ENCODE measurements at regions not wholly inside any gene's neighbourhood (a gene's known extent, or its start where the extent isn't known, plus 50 kb on each side); places are given as distances from the start of the nearest gene placed in this dataset.

DNA sequence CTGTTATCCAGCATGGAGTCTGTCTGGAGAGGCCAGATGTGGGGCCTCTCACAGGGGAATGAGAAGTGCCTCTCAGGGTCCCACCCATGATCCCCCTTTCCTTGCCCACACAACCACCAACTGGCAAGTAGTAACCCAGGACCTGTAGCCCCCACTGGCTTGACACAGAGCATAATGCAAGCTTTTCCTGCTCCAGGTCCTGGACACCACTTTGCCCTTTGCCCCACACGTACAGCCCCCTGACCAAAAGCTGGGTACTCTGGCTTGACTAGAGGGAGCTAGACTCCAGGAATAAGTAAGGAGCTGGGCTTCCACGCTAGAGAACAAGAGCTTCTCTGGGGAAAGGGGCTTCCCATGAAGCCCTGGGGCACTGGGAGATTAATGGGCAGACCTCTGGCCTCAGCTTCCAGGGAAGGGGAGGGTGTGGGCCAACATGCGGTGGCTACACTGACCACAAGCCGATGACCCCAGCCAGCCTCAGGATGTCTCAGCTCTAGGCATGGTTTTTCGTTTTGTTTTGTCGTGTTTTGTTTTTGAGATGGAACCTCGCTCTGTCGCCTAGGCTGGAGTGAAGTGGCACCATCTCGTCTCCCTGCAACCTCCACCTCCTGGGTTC is 109.5 kb downstream of the C9orf50 start:
- TF ChIP-seq TCF4 (CRISPR knock-in tag; IDR thresholded peaks at IDR 0.05; ENCODE audit: borderline replicate concordance), result no peak
- TF ChIP-seq, protein P1, sequence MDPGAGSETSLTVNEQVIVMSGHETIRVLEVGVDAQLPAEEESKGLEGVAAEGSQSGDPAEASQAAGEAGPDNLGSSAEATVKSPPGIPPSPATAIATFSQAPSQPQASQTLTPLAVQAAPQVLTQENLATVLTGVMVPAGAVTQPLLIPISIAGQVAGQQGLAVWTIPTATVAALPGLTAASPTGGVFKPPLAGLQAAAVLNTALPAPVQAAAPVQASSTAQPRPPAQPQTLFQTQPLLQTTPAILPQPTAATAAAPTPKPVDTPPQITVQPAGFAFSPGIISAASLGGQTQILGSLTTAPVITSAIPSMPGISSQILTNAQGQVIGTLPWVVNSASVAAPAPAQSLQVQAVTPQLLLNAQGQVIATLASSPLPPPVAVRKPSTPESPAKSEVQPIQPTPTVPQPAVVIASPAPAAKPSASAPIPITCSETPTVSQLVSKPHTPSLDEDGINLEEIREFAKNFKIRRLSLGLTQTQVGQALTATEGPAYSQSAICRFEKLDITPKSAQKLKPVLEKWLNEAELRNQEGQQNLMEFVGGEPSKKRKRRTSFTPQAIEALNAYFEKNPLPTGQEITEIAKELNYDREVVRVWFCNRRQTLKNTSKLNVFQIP (CRISPR knock-in tag; IDR thresholded peaks at IDR 0.05; ENCODE audit: borderline replicate concordance, low read depth), result no peak
- no peak for ATAC-seq

DNA sequence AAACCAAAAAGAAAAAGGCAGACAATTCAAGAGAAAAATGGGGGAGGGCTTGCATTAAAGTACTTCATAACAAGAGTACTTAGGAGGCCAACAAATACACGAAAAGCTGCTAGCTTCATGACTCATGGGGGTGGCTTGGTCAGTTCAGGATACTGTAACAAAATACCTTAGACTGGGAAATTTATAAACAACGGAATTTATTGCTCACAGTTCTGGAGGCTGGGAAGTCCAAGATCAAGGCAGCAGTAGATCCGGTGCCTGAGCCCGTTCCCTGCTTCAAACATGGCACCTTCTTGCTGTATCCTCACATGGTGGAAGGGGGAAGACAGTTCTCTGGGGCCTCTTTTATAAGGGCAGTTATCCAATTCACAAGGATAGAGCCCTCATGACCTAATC is 111.4 kb downstream of the C9orf50 start:
- TF ChIP-seq OSR1 (CRISPR knock-in tag; IDR thresholded peaks at IDR 0.05), result no peak
- TF ChIP-seq ZFP30 (CRISPR knock-in tag; IDR thresholded peaks at IDR 0.05), result no peak
- TF ChIP-seq PPARA (CRISPR knock-in tag; IDR thresholded peaks at IDR 0.05; ENCODE audit: borderline replicate concordance), result no peak
- TF ChIP-seq ESRRG (CRISPR knock-in tag; IDR thresholded peaks at IDR 0.05), result no peak
- TF ChIP-seq, protein P2, sequence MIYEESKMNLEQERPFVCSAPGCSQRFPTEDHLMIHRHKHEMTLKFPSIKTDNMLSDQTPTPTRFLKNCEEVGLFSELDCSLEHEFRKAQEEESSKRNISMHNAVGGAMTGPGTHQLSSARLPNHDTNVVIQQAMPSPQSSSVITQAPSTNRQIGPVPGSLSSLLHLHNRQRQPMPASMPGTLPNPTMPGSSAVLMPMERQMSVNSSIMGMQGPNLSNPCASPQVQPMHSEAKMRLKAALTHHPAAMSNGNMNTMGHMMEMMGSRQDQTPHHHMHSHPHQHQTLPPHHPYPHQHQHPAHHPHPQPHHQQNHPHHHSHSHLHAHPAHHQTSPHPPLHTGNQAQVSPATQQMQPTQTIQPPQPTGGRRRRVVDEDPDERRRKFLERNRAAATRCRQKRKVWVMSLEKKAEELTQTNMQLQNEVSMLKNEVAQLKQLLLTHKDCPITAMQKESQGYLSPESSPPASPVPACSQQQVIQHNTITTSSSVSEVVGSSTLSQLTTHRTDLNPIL (CRISPR knock-in tag; IDR thresholded peaks at IDR 0.05; ENCODE audit: low read depth), result no peak
- TF ChIP-seq ZNF8 (CRISPR knock-in tag; IDR thresholded peaks at IDR 0.05), result no peak
- no peak for TF ChIP-seq ARNTL (CRISPR knock-in tag; IDR thresholded peaks at IDR 0.05; ENCODE audit: borderline replicate concordance, low read depth)
- TF ChIP-seq ZNF70 (CRISPR knock-in tag; IDR thresholded peaks at IDR 0.05), result no peak
- TF ChIP-seq CSDC2 (CRISPR knock-in tag; IDR thresholded peaks at IDR 0.05), result no peak
- TF ChIP-seq TCF4 (CRISPR knock-in tag; IDR thresholded peaks at IDR 0.05; ENCODE audit: borderline replicate concordance), result no peak
- TF ChIP-seq ZC3H10 (CRISPR knock-in tag; IDR thresholded peaks at IDR 0.05), result no peak
- TF ChIP-seq ISL1 (CRISPR knock-in tag; IDR thresholded peaks at IDR 0.05), result no peak
- TF ChIP-seq, protein P3, sequence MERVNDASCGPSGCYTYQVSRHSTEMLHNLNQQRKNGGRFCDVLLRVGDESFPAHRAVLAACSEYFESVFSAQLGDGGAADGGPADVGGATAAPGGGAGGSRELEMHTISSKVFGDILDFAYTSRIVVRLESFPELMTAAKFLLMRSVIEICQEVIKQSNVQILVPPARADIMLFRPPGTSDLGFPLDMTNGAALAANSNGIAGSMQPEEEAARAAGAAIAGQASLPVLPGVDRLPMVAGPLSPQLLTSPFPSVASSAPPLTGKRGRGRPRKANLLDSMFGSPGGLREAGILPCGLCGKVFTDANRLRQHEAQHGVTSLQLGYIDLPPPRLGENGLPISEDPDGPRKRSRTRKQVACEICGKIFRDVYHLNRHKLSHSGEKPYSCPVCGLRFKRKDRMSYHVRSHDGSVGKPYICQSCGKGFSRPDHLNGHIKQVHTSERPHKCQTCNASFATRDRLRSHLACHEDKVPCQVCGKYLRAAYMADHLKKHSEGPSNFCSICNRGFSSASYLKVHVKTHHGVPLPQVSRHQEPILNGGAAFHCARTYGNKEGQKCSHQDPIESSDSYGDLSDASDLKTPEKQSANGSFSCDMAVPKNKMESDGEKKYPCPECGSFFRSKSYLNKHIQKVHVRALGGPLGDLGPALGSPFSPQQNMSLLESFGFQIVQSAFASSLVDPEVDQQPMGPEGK (CRISPR knock-in tag; IDR thresholded peaks at IDR 0.05; ENCODE audit: borderline replicate concordance), result no peak
- TF ChIP-seq, protein P4, sequence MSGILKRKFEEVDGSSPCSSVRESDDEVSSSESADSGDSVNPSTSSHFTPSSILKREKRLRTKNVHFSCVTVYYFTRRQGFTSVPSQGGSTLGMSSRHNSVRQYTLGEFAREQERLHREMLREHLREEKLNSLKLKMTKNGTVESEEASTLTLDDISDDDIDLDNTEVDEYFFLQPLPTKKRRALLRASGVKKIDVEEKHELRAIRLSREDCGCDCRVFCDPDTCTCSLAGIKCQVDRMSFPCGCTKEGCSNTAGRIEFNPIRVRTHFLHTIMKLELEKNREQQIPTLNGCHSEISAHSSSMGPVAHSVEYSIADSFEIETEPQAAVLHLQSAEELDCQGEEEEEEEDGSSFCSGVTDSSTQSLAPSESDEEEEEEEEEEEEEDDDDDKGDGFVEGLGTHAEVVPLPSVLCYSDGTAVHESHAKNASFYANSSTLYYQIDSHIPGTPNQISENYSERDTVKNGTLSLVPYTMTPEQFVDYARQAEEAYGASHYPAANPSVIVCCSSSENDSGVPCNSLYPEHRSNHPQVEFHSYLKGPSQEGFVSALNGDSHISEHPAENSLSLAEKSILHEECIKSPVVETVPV (CRISPR knock-in tag; IDR thresholded peaks at IDR 0.05), result no peak
- no peak for TF ChIP-seq ZNF565 (CRISPR knock-in tag; conservative IDR thresholded peaks at IDR 0.05; ENCODE audit: low read depth)
- TF ChIP-seq GLIS3 (CRISPR knock-in tag; IDR thresholded peaks at IDR 0.05), result no peak
- no peak for TF ChIP-seq ZFP3 (CRISPR knock-in tag; IDR thresholded peaks at IDR 0.05)
- no peak for TF ChIP-seq RARB (CRISPR knock-in tag; IDR thresholded peaks at IDR 0.05)
- ATAC-seq, result peak; percentile 48

DNA sequence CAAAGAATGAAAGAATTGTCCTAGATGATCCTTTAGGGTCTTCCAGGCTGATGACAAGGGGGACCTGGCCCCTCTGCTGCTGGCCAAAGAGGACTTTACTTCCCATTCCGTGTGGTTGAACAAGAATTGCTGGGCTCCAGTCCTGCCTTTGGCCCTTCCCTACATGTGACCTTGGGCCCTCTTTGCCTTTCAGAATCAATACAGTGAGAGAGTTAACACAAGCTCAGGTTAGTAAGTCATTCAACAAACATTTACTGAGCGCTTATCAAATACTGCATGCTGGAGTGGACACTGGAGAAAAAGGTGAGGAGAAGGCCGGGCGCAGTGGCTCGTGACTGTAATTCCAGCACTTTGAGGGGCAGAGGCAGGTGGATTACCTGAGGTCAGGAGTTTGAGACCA is 113.1 kb downstream of the C9orf50 start:
- TF ChIP-seq RARB (CRISPR knock-in tag; IDR thresholded peaks at IDR 0.05) (no peak), OSR1 (CRISPR knock-in tag; IDR thresholded peaks at IDR 0.05) (no peak), ARNTL (CRISPR knock-in tag; IDR thresholded peaks at IDR 0.05; ENCODE audit: borderline replicate concordance, low read depth) (no peak), ISL1 (CRISPR knock-in tag; IDR thresholded peaks at IDR 0.05) (no peak), ZC3H10 (CRISPR knock-in tag; IDR thresholded peaks at IDR 0.05) (no peak), ZNF565 (CRISPR knock-in tag; conservative IDR thresholded peaks at IDR 0.05; ENCODE audit: low read depth) (no peak), ZNF8 (CRISPR knock-in tag; IDR thresholded peaks at IDR 0.05) (no peak), GLIS3 (CRISPR knock-in tag; IDR thresholded peaks at IDR 0.05) (no peak), ESRRG (CRISPR knock-in tag; IDR thresholded peaks at IDR 0.05) (no peak), TCF4 (CRISPR knock-in tag; IDR thresholded peaks at IDR 0.05; ENCODE audit: borderline replicate concordance) (no peak), ZFP30 (CRISPR knock-in tag; IDR thresholded peaks at IDR 0.05) (no peak), ZFP3 (CRISPR knock-in tag; IDR thresholded peaks at IDR 0.05) (no peak)
- TF ChIP-seq, protein P3 (CRISPR knock-in tag; IDR thresholded peaks at IDR 0.05; ENCODE audit: borderline replicate concordance), result no peak
- TF ChIP-seq, protein P4 (CRISPR knock-in tag; IDR thresholded peaks at IDR 0.05), result no peak
- TF ChIP-seq, protein P2 (CRISPR knock-in tag; IDR thresholded peaks at IDR 0.05; ENCODE audit: low read depth), result no peak
- ATAC-seq, result no peak

Data from SK-N-SH treated with all-trans-retinoic acid at 6 μM for 48 hours (cell line).